ENCODE measurements at regions not wholly inside any gene's neighbourhood (a gene's known extent, or its start where the extent isn't known, plus 50 kb on each side); places are given as distances from the start of the nearest gene placed in this dataset.

DNA sequence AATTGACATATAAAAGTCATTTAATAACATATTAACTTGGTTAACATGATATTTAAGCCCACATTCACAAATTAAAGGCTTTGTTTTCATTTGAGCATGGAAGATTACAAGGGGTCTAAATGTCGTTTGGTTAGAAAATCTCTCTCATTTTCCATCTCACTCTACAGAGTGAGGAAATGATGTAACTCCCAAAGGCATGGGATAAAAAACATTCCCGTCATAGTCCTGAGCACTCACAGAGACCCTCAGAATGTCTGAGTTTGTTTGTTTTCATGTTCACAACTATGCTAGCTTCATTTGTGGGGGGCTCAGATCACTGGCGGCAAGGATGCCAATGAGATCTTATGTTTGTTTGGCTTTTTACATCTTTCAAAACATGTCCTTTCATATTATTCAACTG is 307.5 kb downstream of the TBC1D4 start:
- TF ChIP-seq TAF1 (IDR thresholded peaks at IDR 0.05; ENCODE audit: borderline replicate concordance, low read depth, low read length) = no peak
- TF ChIP-seq POLR2AphosphoS5 (IDR thresholded peaks at IDR 0.05; ENCODE audit: low read depth, low read length) = no peak
- no peak for TF ChIP-seq POLR2A (IDR thresholded peaks at IDR 0.05; ENCODE audit: low read depth, low read length)
- DNase-seq (ENCODE audit: insufficient read length) (no peak), FAIRE-seq (no peak)

DNA sequence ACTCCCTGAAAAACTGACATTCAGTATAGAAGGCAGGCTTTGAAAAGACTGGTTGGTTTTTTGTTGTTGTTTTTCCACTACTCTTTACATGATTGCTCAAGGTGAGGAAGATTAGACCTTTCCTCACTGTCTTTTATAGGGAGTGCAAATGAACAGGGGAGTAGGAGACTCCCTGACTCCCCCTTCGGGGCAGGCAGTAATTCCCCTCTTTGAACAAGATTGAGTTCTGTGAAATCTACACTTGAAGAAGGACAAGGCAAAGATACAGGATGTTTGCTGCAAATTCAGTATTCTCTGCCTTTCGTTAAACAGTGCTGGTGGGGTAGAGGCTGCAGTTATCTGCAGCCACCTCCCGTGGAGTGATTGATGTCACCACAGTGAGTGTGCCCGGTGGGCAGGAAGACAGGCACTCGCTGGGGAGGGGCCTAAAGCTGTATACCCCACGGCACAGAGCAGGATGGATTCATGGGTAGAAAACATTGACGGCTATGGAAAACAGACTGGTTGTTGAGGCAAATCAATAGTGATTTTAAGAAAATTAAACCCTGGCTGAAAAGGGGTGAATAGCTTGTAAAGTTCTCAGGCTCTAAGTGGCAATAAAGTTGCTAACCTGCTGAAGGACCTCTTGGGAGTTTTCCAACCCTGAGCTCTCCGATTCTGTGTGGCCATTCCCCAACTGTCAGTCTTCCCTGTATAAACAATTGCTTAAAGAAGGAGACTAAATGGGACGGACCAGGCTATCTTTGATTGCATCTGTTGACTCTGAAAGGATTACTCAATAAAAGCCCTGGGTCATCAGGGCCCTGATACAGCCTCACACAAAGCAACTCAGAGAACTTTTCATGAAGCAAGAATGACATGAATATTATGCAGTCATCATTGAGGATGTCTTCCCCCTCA is 308.3 kb downstream of the TBC1D4 start:
- DNase-seq (ENCODE audit: insufficient read length) (no peak), FAIRE-seq (no peak)
- TF ChIP-seq POLR2AphosphoS5 (IDR thresholded peaks at IDR 0.05; ENCODE audit: low read depth, low read length) (no peak), TAF1 (IDR thresholded peaks at IDR 0.05; ENCODE audit: borderline replicate concordance, low read depth, low read length) (no peak), POLR2A (IDR thresholded peaks at IDR 0.05; ENCODE audit: low read depth, low read length) (no peak)

DNA sequence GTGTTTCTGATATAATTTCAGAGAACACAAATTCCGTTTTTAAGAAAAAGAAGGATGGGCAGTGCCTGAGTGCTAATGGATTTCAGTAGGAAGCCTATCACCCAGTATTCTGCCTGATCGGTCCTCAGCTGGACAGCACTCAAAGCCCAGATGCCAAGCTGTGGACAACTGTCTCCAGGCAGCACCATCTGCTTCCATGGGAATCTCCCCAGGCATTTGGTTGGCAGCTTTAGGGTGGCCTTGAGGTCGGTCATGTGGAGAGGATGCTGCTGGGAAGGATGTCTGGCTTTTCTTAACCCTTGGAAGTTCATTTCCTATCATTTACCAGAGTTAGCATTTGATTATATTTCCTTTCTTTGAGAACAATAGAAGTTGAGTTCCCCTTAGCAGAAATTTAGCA is 311.7 kb downstream of the TBC1D4 start:
- no peak for DNase-seq (ENCODE audit: insufficient read length)
- FAIRE-seq = no peak
- TF ChIP-seq TAF1 (IDR thresholded peaks at IDR 0.05; ENCODE audit: borderline replicate concordance, low read depth, low read length) = no peak

DNA sequence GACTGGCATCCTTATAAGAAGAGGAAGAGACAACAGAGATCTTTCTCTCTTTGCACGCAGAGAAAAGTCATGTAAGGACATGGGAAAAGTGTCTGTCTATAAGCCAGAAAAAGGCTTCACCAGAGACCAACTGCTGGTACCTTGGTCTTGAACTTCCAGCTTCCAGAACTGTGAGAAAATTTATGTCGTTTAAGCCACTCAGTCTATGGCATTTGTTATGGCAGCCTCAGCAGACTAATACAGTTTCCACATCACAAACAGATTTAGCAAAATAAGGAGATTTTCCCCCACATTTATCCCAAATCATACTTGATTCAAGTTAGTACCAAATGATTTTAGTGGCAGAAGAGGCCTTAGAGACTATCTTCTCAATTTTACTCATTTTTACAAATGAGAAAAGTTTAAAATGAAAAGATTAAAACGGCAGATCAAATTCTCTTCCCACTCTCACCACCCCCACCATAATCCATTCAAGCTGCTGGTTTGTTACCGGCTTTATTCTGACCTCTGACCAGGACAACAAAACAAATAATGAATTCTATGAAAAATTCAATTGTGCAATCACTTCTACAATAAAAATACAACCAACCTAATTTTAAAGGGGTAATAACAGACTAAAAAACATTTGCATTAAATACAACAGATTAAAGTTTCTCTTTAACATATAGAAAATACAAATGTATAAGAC is 316.3 kb downstream of the TBC1D4 start:
- TF ChIP-seq POLR2AphosphoS5 (IDR thresholded peaks at IDR 0.05; ENCODE audit: low read depth, low read length) (no peak), TAF1 (IDR thresholded peaks at IDR 0.05; ENCODE audit: borderline replicate concordance, low read depth, low read length) (no peak), POLR2A (IDR thresholded peaks at IDR 0.05; ENCODE audit: low read depth, low read length) (no peak)
- no peak for FAIRE-seq
- no peak for DNase-seq (ENCODE audit: insufficient read length)

DNA sequence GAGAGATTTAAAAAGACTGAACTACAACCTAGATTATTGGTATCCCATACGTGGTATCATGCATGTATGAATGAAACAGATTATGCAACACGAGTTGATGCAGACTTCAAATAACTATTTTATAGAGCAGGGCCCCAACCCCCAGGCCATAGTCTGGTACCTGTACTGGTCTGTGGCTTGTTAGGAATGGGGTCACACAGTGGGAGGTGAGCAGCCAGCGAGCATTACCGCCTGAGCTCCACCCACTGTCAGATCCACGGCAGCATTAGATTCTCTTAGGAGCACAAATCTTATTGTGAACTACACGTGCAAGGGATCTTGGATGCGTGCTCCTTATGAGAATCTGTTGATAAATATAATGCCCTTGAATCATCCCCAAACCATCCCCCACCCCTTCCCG is 320.2 kb downstream of the TBC1D4 start:
- no peak for TF ChIP-seq POLR2A (IDR thresholded peaks at IDR 0.05; ENCODE audit: low read depth, low read length)
- TF ChIP-seq TAF1 (IDR thresholded peaks at IDR 0.05; ENCODE audit: borderline replicate concordance, low read depth, low read length) = no peak
- TF ChIP-seq POLR2AphosphoS5 (IDR thresholded peaks at IDR 0.05; ENCODE audit: low read depth, low read length) = no peak
- no peak for FAIRE-seq
- DNase-seq (ENCODE audit: insufficient read length) = no peak

DNA sequence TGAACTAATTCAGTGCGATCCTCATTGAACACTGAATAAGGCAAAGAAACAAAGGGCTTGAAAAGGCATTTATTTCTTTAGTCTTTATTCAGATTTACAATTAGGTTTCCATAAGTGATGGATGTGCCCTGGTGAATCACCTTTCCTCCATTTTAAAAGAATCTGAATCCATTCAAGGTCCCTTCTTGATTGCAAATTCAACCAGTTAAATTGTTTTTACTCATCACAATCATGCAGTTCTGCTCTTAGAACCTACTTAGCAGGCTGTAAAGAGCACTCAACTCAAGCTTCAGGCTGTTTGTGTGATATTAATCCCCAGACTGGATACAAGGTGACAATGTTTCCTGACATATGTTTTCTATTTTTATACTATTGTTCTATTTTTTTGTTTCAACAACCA is 321.0 kb downstream of the TBC1D4 start:
- TF ChIP-seq POLR2AphosphoS5 (IDR thresholded peaks at IDR 0.05; ENCODE audit: low read depth, low read length) = no peak
- no peak for TF ChIP-seq TAF1 (IDR thresholded peaks at IDR 0.05; ENCODE audit: borderline replicate concordance, low read depth, low read length)
- no peak for TF ChIP-seq POLR2A (IDR thresholded peaks at IDR 0.05; ENCODE audit: low read depth, low read length)
- no peak for FAIRE-seq
- DNase-seq (ENCODE audit: insufficient read length) = no peak

DNA sequence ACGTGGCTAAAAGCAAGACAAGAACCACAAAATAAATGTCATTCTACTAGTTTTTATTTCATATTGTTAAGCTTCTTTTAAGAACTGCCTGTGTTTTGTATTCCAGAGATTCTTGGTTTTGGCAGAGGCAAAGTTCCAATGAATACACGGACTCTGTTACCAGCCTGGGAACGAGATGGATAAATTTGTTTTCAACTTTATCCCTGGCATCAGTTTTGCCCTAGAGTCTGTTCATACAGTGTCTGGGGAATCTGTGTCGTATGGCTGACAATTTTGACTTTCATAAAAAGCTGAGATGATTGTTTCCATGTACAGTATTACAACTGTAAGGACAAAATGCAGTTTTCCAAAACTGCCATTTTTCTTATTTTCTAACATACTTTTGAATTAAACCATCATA is 327.6 kb downstream of the TBC1D4 start:
- TF ChIP-seq POLR2A (IDR thresholded peaks at IDR 0.05; ENCODE audit: low read depth, low read length) (no peak), TAF1 (IDR thresholded peaks at IDR 0.05; ENCODE audit: borderline replicate concordance, low read depth, low read length) (no peak), POLR2AphosphoS5 (IDR thresholded peaks at IDR 0.05; ENCODE audit: low read depth, low read length) (no peak)
- no peak for DNase-seq (ENCODE audit: insufficient read length)
- no peak for FAIRE-seq

DNA sequence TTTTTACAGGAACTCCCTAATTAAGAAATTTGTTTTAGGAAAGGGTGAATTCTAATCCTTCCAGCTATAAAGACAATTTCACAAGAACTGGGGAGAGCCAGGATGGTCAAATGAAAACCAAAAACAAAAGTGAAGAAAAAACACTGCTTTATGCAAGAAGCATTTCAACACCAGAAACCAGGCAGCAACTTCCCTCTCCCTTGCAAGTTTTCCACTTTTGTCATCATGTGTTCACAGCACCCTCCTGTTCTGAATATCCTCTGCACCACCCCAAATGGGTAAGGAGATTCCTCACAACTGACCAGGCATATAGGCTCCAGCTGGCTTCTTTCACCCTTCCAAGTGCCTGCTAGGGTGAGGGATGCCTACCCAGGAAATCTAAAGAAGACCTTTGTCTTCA is 328.1 kb downstream of the TBC1D4 start:
- TF ChIP-seq TAF1 (IDR thresholded peaks at IDR 0.05; ENCODE audit: borderline replicate concordance, low read depth, low read length) = no peak
- no peak for TF ChIP-seq POLR2A (IDR thresholded peaks at IDR 0.05; ENCODE audit: low read depth, low read length)
- TF ChIP-seq POLR2AphosphoS5 (IDR thresholded peaks at IDR 0.05; ENCODE audit: low read depth, low read length) = no peak
- DNase-seq (ENCODE audit: insufficient read length) = no peak
- no peak for FAIRE-seq

DNA sequence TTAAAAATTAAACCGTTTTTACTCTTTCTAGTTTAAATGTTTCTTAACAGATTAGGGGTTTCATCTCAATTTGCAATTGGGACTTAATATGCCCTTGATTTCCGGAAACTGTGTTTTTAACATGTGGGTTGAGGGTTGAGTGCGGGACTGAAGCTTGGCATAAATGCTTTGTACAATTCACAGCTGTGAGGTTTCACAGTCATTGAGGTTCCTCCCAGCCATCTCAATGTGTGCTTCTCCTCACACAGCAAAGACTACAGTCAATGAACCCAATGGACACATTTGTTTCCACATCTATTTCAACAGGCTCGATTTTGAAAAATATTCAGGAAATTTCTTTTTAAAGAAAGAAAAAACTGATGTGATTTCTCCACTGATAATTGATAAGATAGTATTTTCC is 328.6 kb downstream of the TBC1D4 start:
- FAIRE-seq = no peak
- DNase-seq (ENCODE audit: insufficient read length) = no peak
- TF ChIP-seq TAF1 (IDR thresholded peaks at IDR 0.05; ENCODE audit: borderline replicate concordance, low read depth, low read length) (no peak), POLR2A (IDR thresholded peaks at IDR 0.05; ENCODE audit: low read depth, low read length) (no peak), POLR2AphosphoS5 (IDR thresholded peaks at IDR 0.05; ENCODE audit: low read depth, low read length) (no peak)

DNA sequence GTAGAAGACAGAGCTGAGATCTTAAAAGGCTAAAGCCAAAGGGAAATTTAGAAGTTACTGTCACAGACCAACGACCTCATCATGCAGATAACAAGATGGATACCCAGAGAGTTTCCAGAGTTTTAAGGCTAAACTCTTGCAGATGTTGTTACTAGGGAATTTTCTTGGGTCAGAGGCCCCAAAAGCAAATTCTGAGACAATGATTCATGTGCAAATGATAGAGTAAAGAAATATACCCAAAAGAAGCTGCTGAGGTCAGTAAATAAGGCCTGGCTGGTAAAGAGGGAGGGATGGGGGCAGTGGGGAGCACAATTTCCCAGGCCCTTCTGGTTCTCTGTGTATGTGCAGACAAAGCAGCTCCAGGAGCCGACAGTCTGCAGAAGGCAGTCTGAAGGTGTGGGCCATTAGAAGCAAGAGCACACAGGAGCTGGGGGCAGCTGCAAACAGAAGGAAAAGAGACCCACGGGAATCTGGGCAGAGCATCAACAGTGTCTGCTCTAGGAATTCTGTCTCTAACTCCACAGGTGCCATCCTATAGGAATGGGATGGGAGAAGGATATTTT is 330.8 kb downstream of the TBC1D4 start:
- FAIRE-seq (no peak), DNase-seq (ENCODE audit: insufficient read length) (no peak)
- no peak for TF ChIP-seq TAF1 (IDR thresholded peaks at IDR 0.05; ENCODE audit: borderline replicate concordance, low read depth, low read length)

DNA sequence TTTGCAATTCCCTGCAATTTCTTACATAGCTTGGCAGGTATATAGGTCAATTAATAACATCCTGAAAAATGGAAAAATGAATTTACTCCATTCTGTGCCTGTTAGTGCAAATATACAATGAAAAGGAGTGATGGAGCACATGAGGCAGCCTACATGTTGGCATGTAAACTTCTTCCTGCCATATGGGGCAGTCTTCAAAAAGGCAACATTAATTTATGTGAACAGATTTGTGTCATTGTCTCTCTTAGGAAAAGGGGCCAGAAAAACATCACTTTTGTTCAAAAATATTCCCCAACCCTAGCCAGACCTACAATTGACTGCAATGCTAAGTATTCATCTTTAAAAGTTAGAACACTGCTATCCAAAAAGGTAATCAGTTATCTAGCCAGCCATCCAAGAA is 332.2 kb downstream of the TBC1D4 start:
- FAIRE-seq (no peak), DNase-seq (ENCODE audit: insufficient read length) (no peak)
- TF ChIP-seq TAF1 (IDR thresholded peaks at IDR 0.05; ENCODE audit: borderline replicate concordance, low read depth, low read length) (no peak), POLR2AphosphoS5 (IDR thresholded peaks at IDR 0.05; ENCODE audit: low read depth, low read length) (no peak), POLR2A (IDR thresholded peaks at IDR 0.05; ENCODE audit: low read depth, low read length) (no peak)

DNA sequence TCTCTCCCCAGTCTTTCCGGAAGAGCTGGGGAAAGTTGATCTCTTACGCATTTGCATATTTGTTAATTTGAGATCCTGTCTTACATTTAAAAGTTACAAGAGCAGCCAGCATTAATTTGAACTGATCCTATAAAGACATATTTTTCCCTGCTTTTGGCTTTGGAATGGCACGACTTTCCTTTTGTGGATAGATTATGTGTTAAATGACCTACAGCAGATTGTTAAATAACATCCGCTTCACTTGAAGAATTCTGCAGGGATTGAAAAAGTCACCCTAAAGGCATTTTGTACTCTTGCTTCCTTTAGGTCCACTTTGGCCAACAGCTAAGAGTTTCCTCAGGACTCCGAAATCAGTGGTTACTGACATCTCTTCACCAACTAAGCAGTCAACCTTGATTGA is 334.0 kb downstream of the TBC1D4 start:
- TF ChIP-seq POLR2A (IDR thresholded peaks at IDR 0.05; ENCODE audit: low read depth, low read length) = no peak
- TF ChIP-seq POLR2AphosphoS5 (IDR thresholded peaks at IDR 0.05; ENCODE audit: low read depth, low read length) = no peak
- no peak for TF ChIP-seq TAF1 (IDR thresholded peaks at IDR 0.05; ENCODE audit: borderline replicate concordance, low read depth, low read length)
- DNase-seq (ENCODE audit: insufficient read length) = no peak
- no peak for FAIRE-seq

Measured in GM12892 (cell line).